ENCODE measurements at regions not wholly inside any gene's neighbourhood (a gene's known extent, or its start where the extent isn't known, plus 50 kb on each side); places are given as distances from the start of the nearest gene placed in this dataset.

GRCh38 chr10:118965096-118965495 lies 64.4 kb upstream of the NANOS1 start:
- no peak for TF ChIP-seq EZH2phosphoT487 (conservative IDR thresholded peaks at IDR 0.05; ENCODE audit: low read length)
- no peak for TF ChIP-seq CTCF (IDR thresholded peaks at IDR 0.05; ENCODE audit: insufficient read depth, low read length, poor library complexity, severe bottlenecking)

Data from SU-DHL-6 (cell line).